ENCODE measurements at regions not wholly inside any gene's neighbourhood (a gene's known extent, or its start where the extent isn't known, plus 50 kb on each side); places are given as distances from the start of the nearest gene placed in this dataset.

- no peak for TF ChIP-seq ZNF280D (tag by site-specific recombination; IDR thresholded peaks at IDR 0.05)
- no peak for TF ChIP-seq PATZ1 (tag by site-specific recombination; IDR thresholded peaks at IDR 0.05)
Observed at GRCh38 chr16:6946802-6947201, 385.8 kb upstream of the RBFOX1 start.

Data from HEK293 (cell line).